Fibroblast of skin of scalp (primary cell): ENCODE measurements at regions not wholly inside any gene's neighbourhood (a gene's known extent, or its start where the extent isn't known, plus 50 kb on each side); places are given as distances from the start of the nearest gene placed in this dataset.

Experiments used
- DNase-seq: peaks from one replicate; pipeline ENCODE4 v3.0.0-alpha.2; 2013

DNA sequence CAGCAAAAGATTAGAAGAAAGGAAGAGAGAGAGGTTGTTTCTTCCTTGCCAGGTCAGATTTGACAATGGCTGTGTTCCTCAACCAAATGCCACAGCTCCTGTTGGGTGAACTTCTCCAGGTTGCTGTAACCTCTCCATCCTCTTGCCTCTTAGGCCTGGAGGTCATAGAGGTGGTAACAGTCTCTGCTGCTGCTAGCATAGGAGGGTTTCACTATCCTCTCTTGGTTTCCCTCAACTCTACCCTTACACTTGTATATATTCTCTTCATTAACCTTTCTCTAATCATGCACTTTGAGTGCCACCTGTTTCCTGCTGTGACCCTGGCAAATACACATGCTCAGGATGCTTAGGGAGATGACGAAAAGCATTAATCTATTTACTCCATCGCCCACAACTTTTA lies 67.7 kb upstream of the HIF1A start:
- DNase-seq: no peak

DNA sequence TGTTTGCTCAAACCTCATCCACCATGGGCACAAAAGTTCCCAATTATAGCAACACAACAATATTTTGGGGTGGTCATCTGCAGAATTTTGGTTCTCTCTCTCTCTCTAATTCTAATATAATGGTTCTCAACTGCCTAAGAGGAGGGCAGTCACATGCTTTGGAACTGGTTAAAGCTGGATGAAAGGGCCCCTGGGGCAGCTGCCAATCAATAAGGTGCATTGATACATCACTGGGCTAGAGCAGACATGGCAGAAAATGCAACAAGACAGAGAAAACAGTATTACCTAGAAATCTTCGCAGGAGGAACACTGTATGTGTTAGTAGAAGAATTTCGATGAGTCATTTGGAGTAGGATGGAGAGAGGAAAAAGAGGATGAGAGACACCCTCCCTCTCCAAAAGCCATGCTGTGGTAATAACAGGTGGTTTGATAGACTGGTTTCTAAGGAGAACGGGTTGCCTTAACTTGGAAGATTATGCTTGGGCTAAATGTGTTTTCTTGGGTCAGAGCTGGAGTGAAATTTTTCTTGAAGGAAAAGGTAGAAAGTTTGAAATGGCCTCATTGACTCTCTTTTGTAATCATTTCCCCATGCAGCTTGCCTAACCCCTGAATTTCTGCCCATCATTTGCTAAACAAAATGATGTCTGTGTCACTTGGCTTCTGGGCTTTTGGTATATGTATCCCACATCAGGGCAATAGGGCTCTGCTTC lies 67.1 kb upstream of the HIF1A start:
- no peak for DNase-seq

DNA sequence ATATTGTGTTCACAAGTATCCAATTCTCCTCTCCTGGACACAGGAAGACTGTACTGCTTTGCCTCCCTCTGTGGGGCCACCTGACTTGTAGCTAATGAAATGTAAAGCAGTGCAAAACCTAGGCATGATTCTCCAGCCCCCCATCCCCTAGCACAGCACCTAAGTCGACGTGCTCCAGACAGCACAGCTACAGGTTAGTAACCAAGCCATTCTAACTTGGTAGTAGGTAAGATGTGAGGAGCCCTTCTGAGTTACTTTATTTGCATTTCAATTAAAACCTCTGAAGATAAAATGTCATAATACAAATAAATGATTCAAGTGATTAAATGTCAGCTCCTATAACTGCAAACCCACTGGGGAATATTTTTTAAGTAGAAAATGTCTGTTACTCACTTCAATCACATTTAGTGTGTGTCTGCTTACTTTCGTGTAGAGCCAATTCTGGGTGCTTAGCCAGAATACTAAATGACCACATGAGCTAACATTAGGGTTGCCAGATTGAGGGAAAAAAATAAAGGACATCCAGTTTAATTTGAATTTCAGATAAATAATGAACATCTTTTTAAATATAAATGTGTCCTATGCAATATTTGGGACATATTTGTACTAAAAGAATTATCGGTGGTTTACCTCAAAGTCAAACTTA lies 64.8 kb upstream of the HIF1A start:
- no peak for DNase-seq

DNA sequence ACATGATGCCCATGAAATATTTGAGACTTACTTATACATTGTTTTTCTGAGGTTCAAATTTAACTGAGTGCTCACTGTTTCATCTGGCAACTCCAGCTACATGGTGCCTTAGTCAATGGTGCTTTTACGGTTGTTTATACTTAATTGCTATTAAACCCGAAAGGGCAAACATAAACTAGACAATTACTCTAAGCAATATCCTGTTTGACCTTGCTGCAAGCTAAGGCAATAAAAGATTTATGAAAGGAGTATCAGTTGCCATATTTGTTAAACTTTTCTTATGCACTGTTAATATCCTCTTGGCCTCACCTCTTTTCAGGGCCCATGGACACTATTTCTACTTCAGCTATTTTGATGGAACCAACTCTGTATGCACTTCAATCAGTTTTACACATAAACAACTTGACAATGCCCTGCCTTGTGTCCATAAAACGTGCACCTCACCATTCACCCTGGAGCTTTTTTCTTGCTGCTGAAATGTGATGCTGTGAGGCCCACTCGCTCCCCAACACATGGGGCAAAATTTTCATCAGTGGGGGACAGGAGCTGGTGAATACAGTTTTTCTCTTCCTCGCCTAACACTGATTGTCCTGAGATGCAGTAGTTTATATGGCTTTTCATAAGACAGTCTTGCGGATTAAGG lies 64.1 kb upstream of the HIF1A start:
- DNase-seq: no peak

DNA sequence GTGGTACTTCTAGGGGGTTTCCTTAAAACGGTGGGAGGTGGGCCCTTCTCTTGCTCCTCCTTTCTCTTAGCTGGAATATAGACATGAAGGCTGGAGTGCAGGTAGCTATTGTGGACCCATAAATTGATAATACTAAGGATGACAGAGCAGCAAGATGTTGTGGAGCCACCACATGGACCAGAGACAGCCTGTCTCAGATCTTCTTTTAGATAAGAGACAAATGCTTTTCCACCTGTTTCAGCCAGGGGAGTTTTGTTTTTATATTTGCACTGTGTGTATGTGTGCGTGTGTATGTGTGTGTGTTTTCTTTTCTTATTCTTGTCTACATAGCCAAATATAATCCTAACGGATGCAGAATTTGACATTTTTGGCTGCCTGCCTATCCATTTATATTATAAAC lies 62.9 kb upstream of the HIF1A start:
- DNase-seq: no peak

DNA sequence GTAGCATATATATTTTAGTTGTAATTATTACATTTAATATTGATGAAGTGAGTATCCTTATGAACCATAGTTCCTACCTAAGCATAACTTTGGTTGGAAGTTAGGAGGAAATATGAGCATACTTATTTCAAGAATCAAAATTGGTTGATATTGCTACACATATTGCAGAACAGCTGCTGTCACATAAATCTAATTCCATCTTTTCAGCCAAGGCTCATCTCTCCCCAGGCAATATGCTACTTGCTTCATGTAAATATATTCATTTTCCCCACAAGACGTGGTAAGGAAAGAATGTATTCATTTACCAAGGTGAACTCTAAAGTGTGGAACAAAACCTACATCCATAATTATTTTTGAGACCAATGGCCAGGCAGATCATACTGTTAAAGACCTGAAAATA lies 62.5 kb upstream of the HIF1A start:
- DNase-seq: no peak

DNA sequence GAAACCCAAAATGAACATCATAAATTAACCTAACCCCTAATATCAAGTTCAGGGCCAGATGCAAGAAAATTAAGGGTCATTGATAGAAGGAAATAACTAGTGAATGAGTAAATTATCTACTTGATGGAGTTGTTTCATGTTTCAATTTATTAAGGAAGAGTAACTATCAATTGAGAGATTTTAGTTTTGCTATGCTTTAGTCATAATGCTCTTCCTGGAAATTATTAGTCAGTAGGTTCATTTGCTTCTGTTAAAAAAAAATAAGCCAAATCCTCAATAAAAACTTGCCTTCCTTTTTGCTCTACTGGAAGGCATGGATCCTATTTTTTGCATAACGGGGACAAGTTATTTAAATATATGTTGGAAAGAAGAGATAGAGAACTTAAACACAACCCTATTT lies 59.0 kb upstream of the HIF1A start:
- DNase-seq: no peak

DNA sequence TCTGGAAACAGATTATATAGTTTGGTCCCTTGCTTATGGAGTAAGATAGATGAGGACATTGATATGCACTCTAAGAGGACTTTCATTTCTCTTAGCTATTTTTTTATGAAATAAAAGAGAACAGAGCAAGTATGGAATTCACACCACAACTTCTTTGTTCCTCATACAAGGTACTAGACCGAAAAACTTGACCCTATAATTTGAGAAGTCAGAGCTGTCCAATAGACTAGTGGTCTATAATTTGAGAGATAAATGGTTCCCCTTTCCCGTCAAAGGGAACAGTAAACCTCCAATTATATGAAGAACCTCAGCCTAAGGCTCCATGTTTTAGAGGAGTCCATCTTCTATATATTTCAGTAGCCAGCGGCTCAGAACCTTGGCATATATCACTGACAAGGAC lies 58.5 kb upstream of the HIF1A start:
- no peak for DNase-seq

DNA sequence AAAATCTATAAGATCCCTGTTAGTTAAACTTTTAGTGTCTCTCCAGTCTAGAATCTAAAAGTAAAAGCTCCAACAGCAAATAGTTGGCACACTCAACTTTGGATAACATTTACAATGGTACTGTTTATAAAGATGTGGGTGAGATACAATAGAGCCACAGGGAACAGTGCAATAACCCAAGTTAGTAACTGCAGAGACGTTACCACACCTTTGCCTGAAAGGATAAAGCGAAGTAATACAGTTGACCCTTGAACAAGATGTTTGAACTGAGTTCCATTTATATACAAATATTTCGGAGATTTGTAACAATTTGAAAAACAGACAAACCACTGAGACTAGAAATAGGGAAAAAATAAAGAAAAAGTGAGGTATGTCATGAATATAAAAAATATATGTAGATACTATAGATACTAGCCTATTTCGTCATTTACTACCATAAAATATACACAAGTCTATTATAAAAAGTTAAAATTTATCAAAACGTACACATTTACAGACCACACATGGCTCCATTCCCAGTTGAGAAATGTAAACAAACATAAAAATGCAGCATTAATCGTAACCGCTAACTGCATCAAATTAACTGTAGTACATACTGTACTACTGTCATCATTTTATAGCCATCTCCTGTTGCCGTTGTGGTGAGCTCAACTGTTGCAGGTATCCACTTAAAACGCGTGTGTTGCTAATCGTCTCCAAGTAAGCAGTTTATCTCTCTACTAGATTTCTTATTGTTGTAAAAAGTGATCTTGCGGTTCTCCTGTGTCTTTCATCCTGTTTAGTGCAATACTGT lies 56.5 kb upstream of the HIF1A start:
- DNase-seq: no peak

DNA sequence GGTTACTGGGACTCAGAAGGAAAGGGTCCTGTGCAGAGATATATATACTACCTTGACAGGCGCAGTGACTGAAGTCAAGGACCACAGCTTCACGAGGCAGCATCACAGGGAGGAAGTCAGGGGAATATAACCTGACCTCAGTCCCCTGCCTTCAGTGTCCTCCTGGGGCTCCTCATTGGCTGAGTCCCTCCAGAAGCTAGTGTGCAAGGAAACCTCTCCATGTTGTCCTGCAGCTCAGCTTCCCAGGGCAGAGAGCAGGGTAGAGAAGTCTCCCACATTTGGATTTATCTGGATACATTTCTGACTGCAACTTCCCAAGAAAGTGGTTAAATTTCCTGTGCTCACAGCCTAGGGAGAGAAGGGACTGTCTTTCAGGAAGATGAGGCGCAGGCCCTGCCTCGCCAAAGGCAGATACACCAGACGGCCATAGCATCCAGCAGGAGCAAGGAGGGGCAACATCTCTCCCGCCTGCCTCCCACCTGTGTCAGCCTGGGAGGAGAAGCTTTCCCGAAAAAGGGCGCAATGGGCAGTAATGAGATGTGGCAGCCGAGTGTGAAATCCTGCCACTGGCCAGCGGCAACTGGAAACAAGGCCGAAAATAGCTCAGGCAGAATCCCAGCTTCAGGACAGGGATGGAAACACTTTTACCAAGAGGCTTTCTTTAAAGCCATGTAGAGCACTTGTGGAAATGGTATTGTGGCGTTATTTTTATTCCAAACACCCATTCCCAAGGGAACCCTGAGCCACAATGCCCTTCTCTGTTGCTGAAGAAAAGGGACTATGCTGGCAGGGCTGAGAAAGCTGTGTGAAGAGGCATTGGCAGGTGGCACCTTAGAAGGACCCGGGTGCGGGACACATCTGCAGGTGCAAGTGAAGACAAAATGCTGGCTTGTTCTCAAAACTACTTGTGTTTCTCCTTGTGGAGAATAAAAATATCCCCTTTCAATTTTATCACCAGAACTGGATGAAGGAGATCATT lies 54.9 kb upstream of the HIF1A start:
- no peak for DNase-seq

DNA sequence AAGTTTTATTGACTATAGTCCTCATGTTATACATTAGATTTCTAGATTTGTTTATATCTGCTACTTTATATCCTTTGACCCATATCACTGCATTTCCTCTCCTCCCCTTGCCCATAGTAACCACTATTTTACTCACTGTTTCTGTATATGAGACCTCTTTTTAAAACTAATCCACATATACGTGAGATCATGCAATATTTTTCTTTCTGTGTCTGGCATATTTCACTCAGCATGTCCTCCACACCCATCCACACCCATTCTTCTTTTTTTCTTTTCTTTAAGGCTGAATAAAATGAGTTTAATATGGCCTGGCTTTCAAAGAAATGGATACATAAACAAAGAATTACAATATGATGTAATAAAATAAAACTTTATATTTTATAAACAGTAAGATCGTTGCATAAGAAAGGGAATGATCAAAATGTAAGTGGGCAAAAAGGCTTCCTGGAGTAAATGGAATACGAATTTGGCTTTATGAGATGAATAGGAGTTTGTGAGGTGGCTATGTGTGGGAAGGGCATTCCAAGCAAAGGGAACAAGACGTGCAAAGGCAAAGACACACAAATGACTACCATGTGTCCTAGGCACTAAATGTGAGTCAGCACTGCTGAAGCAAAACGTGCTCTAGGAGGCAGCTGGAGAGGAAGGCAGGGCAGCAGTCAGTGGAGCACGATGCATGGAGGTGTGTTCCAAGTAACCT lies 53.2 kb upstream of the HIF1A start:
- peak; percentile 69 for DNase-seq

DNA sequence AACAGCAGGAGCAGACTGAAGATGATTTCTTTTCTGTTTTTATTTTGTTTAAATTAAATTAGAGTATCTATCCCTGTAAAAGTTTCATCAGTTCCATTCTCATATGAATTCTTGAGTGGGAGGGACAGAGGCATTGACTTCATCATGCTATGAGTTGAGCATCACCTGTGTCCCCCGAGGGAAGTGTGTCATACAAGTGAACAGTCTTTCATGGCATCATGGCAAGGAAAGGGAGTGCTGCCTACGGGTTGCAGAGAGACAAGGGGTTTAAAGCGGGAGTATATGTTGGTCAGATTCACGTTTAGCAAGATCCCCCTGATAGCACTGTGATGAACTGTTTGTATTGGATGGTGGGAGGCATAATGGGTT lies 52.7 kb upstream of the HIF1A start:
- DNase-seq: no peak

DNA sequence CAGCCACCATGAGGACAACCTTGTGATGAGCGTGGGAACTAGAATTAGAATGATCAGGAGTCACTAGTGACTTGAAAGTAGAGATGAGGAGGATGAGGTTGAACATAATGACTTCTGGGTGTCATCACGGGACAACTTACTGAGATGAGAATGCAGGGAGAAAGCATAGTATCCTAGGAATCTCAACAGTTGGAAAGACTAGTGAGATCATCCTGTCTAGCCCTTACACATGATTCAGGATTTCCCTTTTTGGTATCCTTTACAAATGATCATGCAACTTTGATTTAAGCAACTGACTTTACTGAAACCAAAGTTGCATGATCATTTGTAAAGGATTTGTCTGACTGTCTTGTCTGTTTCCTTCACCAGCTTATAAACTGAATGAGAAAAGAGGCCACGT lies 51.8 kb upstream of the HIF1A start:
- peak; percentile 90 for DNase-seq

DNA sequence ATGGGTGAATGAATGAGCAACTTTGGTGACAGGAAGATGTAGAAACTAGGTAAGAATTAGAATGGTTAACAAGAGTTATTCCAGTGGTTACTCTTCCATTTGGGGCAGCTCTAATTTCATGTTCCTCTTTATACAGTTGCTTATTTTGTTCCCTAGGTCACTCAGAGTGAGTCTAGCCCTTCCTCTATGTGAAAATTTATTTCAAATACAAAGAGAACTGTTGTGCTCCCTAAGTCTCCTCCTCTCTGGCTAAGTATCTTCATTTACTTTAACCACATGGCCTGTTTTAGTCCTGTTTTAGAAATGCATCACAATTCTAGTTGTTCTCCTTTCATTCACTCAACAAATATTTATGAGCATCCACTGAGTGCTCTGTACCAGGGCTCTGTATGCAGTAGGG lies 51.1 kb upstream of the HIF1A start:
- DNase-seq: no peak

DNA sequence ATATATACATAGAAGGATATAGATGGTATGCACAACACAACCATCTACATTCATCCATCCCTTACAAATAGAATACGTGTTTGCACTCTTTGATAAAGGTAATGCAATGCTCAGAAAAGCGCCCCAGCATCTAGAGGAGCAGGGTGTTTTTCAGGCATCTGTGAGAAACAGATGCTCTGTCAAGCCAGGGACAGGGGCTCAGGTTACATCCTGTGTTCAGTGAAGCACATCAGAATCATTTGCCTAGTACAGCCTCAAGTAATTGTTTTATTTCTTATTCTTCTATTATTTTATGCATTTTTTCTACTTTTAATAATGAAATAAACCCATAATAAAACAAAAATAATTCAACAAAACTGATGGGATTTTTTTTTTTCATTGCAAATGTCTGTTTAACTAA lies 50.5 kb upstream of the HIF1A start:
- DNase-seq: peak; percentile 34

DNA sequence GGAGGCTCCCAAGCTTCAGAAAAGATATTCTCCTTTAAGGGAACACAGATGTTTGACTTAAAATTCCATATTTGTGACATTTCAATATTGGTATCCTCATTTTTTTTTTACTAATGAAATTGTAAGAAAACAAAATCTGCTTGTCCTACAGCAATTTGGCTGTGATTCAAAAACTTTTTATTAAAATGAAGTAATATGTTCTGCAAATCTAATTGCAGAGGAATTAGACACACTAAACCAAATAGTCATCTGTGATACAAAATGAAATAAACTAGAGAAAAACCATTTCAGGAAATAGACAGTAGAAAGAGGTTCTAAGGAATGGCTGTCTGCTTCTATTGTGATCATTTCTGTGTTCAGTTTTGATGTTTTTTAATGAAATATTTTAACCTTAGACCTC lies 50.1 kb upstream of the HIF1A start:
- no peak for DNase-seq
